HepG2 (cell line): ENCODE measurements at regions not wholly inside any gene's neighbourhood (a gene's known extent, or its start where the extent isn't known, plus 50 kb on each side); places are given as distances from the start of the nearest gene placed in this dataset.

Experiments
- ATAC-seq: fragments of 200-7000 bp; cut with Tn5 transposase; 3 replicates; pipeline ENCODE4 v1.9.1; 2020; ENCODE audit warnings: mild to moderate bottlenecking, moderate library complexity
- BruUV-seq: library from RNA; stranded (reverse); fragments of 400-500 nt; replicated peaks from 2 replicates; lab custom pipeline; 2021; lab: Mats Ljungman, UMichigan
- CTCF ChIA-PET: fragments of 300-600 bp; formaldehyde crosslinking; extraction: SDS; loops from one replicate; lab custom pipeline; 2021; ENCODE audit warnings: low total read pairs, inconsistent platforms, low intra/inter-chr PET ratio; lab: Yijun Ruan, JAX
- POLR2A ChIA-PET: fragments of 350-600 bp; sonication (Branson Sonifier 250); formaldehyde crosslinking; loops from one replicate; lab custom pipeline; 2020; ENCODE audit warnings: antibody characterized with exemption, inconsistent platforms; lab: Yijun Ruan, JAX
- DNase-seq: peaks from one replicate; pipeline ENCODE4 v3.0.0-alpha.2; 2015; ENCODE audit warnings: low spot score
- FAIRE-seq: peaks from 3 replicates; lab custom pipeline; 2011; peaks lifted over from hg19 to GRCh38; lab: Jason Lieb, UNC
- H2AFZ ChIP-seq: one replicate; pipeline ENCODE4 v1.6.1; 2011; ENCODE audit warnings: low read length, inconsistent platforms
- H3K27ac ChIP-seq: fragments of 300-600 bp; 3 replicates; pipeline ENCODE4 v1.8.0; 2011; ENCODE audit warnings: mixed run types, mild to moderate bottlenecking, mixed read lengths, low read length, inconsistent platforms; ENCODE audit not compliant: insufficient read depth; ENCODE audit errors: extremely low read length
- H3K27me3 ChIP-seq, 2 experiments: fragments of 200-600 bp in 1 of 2; 2 replicates in 1 of 2; 3 replicates in 1 of 2; pipeline versions ENCODE4 v1.6.0 to v1.8.0; 2011; ENCODE audit warnings: low read length in 2 of 2, mild to moderate bottlenecking in 2 of 2, moderate library complexity in 2 of 2, inconsistent platforms in 1 of 2; ENCODE audit not compliant: insufficient read depth in 2 of 2, control insufficient read depth in 1 of 2
- H3K36me3 ChIP-seq, 2 experiments: fragments of 200-600 bp in 1 of 2; replicated peaks in 1 of 2; 2 replicates in 1 of 2; 3 replicates in 1 of 2; pipeline versions ENCODE4 v1.5.1 to v1.8.0; 2011; ENCODE audit warnings: low read length in 2 of 2, inconsistent platforms in 1 of 2; ENCODE audit not compliant: insufficient read depth in 2 of 2, control insufficient read depth in 1 of 2
- H3K4me1 ChIP-seq: 2 replicates; pipeline ENCODE4 v1.5.1; 2012; ENCODE audit warnings: low read length, inconsistent platforms; ENCODE audit not compliant: insufficient read depth
- H3K4me2 ChIP-seq: 2 replicates; pipeline ENCODE4 v1.6.0; 2011; ENCODE audit warnings: low read depth, low read length, inconsistent platforms
- H3K4me3 ChIP-seq, 3 experiments: fragments of 200-600 bp in 1 of 3; sonication (generic), shearing (Covaris generic) in 1 of 3; replicated peaks in 1 of 3; 2 replicates each; pipeline ENCODE4 v1.5.1; 2011 to 2016; ENCODE audit warnings: low read length in 3 of 3, inconsistent platforms in 2 of 3, low read depth in 2 of 3, mild to moderate bottlenecking in 2 of 3, control low read depth in 1 of 3, mixed read lengths in 1 of 3; ENCODE audit not compliant: insufficient read depth in 1 of 3
- H3K79me2 ChIP-seq: one replicate; pipeline ENCODE4 v1.6.1; 2011; ENCODE audit warnings: low read length, inconsistent platforms; ENCODE audit not compliant: insufficient read depth
- H3K9ac ChIP-seq: 2 replicates; pipeline ENCODE4 v1.6.0; 2011; ENCODE audit warnings: mild to moderate bottlenecking, low read depth, low read length, inconsistent platforms; ENCODE audit not compliant: insufficient read depth
- H3K9me3 ChIP-seq: 2 replicates; pipeline ENCODE4 v1.5.1; 2012; ENCODE audit warnings: mild to moderate bottlenecking, low read length
- H4K20me1 ChIP-seq: 2 replicates; pipeline ENCODE4 v1.6.0; 2011; ENCODE audit warnings: inconsistent platforms, mild to moderate bottlenecking, low read length, moderate library complexity; ENCODE audit not compliant: insufficient read depth
- ADNP ChIP-seq: sonication (generic); formaldehyde crosslinking; IDR thresholded peaks from 2 replicates; pipeline ENCODE4 v1.4.0; 2020; ENCODE audit warnings: missing genetic modification reagents
- HOXA5 ChIP-seq: sonication (generic); formaldehyde crosslinking; IDR thresholded peaks from 2 replicates; pipeline ENCODE4 v1.4.0; 2020; ENCODE audit warnings: missing genetic modification reagents
- ISL2 ChIP-seq: sonication (generic); formaldehyde crosslinking; IDR thresholded peaks from 2 replicates; pipeline ENCODE4 v1.5.0; 2020; ENCODE audit warnings: missing genetic modification reagents
- JUND ChIP-seq: sonication (generic); formaldehyde crosslinking; IDR thresholded peaks from 2 replicates; pipeline ENCODE4 v1.8.0; 2022; ENCODE audit warnings: mild to moderate bottlenecking, missing genetic modification reagents
- RBM39 ChIP-seq: fragments of 200-400 bp; formaldehyde crosslinking; IDR thresholded peaks from one replicate; pipeline ENCODE4 v1.6.1; 2018; ENCODE audit warnings: antibody characterized with exemption, mild to moderate bottlenecking, low read depth, low read length; ENCODE audit not compliant: poor library complexity, severe bottlenecking
- RERE ChIP-seq: IDR thresholded peaks from 2 replicates; pipeline ENCODE4 v1.6.1; 2016; ENCODE audit warnings: low read depth, missing genetic modification reagents, missing compliant biosample characterization
- SMARCE1 ChIP-seq: fragments of 450-650 bp; IDR thresholded peaks from 2 replicates; pipeline ENCODE4 v1.6.1; 2017; ENCODE audit warnings: borderline replicate concordance
- STAG1 ChIP-seq: sonication (generic); formaldehyde crosslinking; IDR thresholded peaks from 2 replicates; pipeline ENCODE4 v1.4.0; 2020; ENCODE audit warnings: missing genetic modification reagents
- TEAD2 ChIP-seq: sonication (generic); formaldehyde crosslinking; IDR thresholded peaks from 2 replicates; pipeline ENCODE4 v1.9.0; 2021; ENCODE audit warnings: missing genetic modification reagents
- ZBTB1 ChIP-seq: sonication (generic); formaldehyde crosslinking; IDR thresholded peaks from 2 replicates; pipeline ENCODE4 v1.4.0; 2020; ENCODE audit warnings: missing genetic modification reagents, borderline replicate concordance
- ZBTB25 ChIP-seq: IDR thresholded peaks from 2 replicates; pipeline ENCODE4 v1.6.1; 2018; ENCODE audit warnings: missing genetic modification reagents
- ZNF232 ChIP-seq: sonication (generic); formaldehyde crosslinking; IDR thresholded peaks from 2 replicates; pipeline ENCODE4 v1.4.0; 2020; ENCODE audit warnings: missing genetic modification reagents, borderline replicate concordance
- ZNF276 ChIP-seq: sonication (generic); formaldehyde crosslinking; IDR thresholded peaks from 2 replicates; pipeline ENCODE4 v1.4.0; 2020; ENCODE audit warnings: mild to moderate bottlenecking, low read depth, missing genetic modification reagents
- ZNF367 ChIP-seq: sonication (generic); formaldehyde crosslinking; IDR thresholded peaks from 2 replicates; pipeline ENCODE4 v1.4.0; 2020; ENCODE audit warnings: missing genetic modification reagents, borderline replicate concordance
- ZNF562 ChIP-seq: sonication (generic); formaldehyde crosslinking; IDR thresholded peaks from 2 replicates; pipeline ENCODE4 v1.8.0; 2022; ENCODE audit warnings: missing genetic modification reagents, borderline replicate concordance
- ZNF740 ChIP-seq: sonication (generic); formaldehyde crosslinking; IDR thresholded peaks from 2 replicates; pipeline ENCODE4 v1.4.0; 2020; ENCODE audit warnings: missing genetic modification reagents
- ZNF841 ChIP-seq: sonication (generic); formaldehyde crosslinking; IDR thresholded peaks from 2 replicates; pipeline ENCODE4 v1.8.1; 2023; ENCODE audit warnings: missing genetic modification reagents, borderline replicate concordance
- WGBS: methylation state at CpG from one replicate; pipeline ENCODE4 v1.1.6; 2017; ENCODE audit warnings: low lambda C conversion rate; 5-methylcytosine and 5-hydroxymethylcytosine counted together
- in situ Hi-C: cut with HindIII; loops from 2 replicates; pipeline ENCODE4 v1.10.0; 2017; ENCODE audit warnings: low pct_unique_long_range_greater_than_20kb; ENCODE audit not compliant: extremely low pct_ligation_motif_present
- intact Hi-C: fragments of 100-400 bp; cut with micrococcal nuclease; formaldehyde crosslinking; loops from one replicate; pipeline ENCODE4 v1.10.0; 2022; ENCODE audit not compliant: unreplicated experiment

- H3K79me2 ChIP-seq: no peaks in the 10 kb centered on the region
- in situ Hi-C loops: no loop called here
- no peak overlapping the region for H3K4me3 ChIP-seq
- ChIA-PET POLR2A (no interaction called here), CTCF (no interaction called here)
- no peaks in the 10 kb centered on the region for H4K20me1 ChIP-seq
- peaks cover 14% of the 10 kb centered on the region for H3K9me3 ChIP-seq
- intact Hi-C loops: no loop called here
- 0% methylated on average over 1 of the region's 1 CpG for WGBS
- ATAC-seq (no peak), DNase-seq (no peak), FAIRE-seq (no peak)
- no peaks in the 10 kb centered on the region for H3K4me1 ChIP-seq
- H3K27ac ChIP-seq: no peak overlapping the region
- H2AFZ ChIP-seq: no peak overlapping the region
- no peaks in the 10 kb centered on the region for H3K27me3 ChIP-seq
- no peak overlapping the region for H3K9ac ChIP-seq
- H3K4me2 ChIP-seq: no peak overlapping the region
- H3K36me3 ChIP-seq: no peaks in the 10 kb centered on the region
- no TSS peak for BruUV-seq
- TF ChIP-seq HOXA5 (CRISPR knock-in tag) (no peak), ZBTB1 (CRISPR knock-in tag) (no peak), TEAD2 (CRISPR knock-in tag) (no peak), ADNP (CRISPR knock-in tag) (no peak), ZNF841 (CRISPR knock-in tag) (no peak), ZNF562 (CRISPR knock-in tag) (no peak), RBM39 (no peak), RERE (CRISPR knock-in tag) (no peak), ZNF232 (no peak), ZNF276 (CRISPR knock-in tag) (no peak), ZNF367 (no peak), ZNF740 (CRISPR knock-in tag) (no peak), STAG1 (no peak), JUND (CRISPR knock-in tag) (no peak), ISL2 (CRISPR knock-in tag) (no peak), SMARCE1 (no peak), ZBTB25 (CRISPR knock-in tag) (no peak)
These were observed 1263.1 kb downstream of the PCDH7 start for GRCh38 chr4:31983246-31983645.
